ENCODE measurements at regions not wholly inside any gene's neighbourhood (a gene's known extent, or its start where the extent isn't known, plus 50 kb on each side); places are given as distances from the start of the nearest gene placed in this dataset.

DNA sequence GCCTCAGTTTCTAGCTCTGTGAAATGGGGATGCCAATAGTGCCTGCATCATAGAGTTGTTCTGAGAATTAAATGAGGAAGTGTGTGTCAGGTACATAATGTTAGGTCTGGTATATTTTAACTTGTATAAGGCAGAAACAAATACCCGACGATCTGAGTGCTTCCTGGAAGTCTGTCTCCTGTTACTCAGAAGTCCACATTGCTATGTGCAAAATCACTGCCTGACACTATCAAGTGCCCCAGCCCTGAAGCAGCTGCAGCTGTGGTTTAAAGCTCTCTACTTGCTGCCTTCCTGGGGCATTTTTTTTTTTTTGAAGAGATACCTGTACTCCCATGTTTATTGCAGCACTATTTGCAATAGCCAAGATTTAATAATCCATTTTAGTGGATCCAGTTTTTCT, 125.3 kb downstream of the SLC4A3 start:
- no peaks in the 10 kb centered on the region for H3K4me1 ChIP-seq (replicated peaks in 1 of 2)
- WGBS, 10 experiments = 0 to 100% (median 94%) methylated on average over 1 to 2 of the region's 2 CpGs; no CpG with 5 or more reads in 4 of the 10 experiments
- no peak overlapping the region for H3K4me3 ChIP-seq
- in situ Hi-C loops (cut with MboI; ENCODE audit: low pct_unique_long_range_greater_than_20kb in 2 of 9, low sequenced_read_pairs in 9 of 9, unreplicated experiment in 9 of 9) = no loop called here
- no peak overlapping the region for H3K27ac ChIP-seq
- ATAC-seq (replicated peaks in 6 of 8) = peak in 2 of 8 experiments; percentile 60 to 82

- 0 to 90% (median 51%) methylated on average over 2 to 3 of the region's 3 CpGs; no CpG with 5 or more reads in 4 of the 10 experiments for WGBS, 10 experiments
- in situ Hi-C loops (cut with MboI; ENCODE audit: low pct_unique_long_range_greater_than_20kb in 2 of 9, low sequenced_read_pairs in 9 of 9, unreplicated experiment in 9 of 9) = no loop called here
- no peaks in the 10 kb centered on the region for H3K4me1 ChIP-seq (replicated peaks in 1 of 2)
- no peak overlapping the region for H3K4me3 ChIP-seq
- no peak for ATAC-seq (replicated peaks in 6 of 8)
- H3K27ac ChIP-seq = no peak overlapping the region
These were observed 131.7 kb downstream of the SLC4A3 start for GRCh38 chr2:219758907-219759680.

DNA sequence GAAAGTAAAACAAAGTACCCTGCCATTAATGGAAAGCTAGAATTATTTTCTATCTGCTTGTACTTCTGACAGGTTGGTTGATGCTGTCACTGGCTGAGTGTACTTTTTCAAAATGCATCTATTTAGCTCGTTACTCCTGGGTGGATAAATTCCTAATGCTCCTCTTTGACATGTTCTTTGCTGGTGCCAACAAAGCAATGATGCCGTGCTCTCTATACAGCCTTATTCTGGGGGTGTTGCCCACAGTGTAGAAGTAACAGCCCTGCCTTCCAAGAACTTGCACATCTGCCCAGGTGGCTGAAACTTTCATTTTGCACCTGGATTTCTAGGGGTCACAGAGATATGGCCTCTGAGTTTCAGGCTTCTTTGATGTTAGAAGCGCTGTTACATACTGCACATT, 132.4 kb downstream of the SLC4A3 start:
- in situ Hi-C loops (cut with MboI; ENCODE audit: low pct_unique_long_range_greater_than_20kb in 2 of 9, low sequenced_read_pairs in 9 of 9, unreplicated experiment in 9 of 9) = no loop called here
- no peak overlapping the region for H3K4me3 ChIP-seq
- no peak overlapping the region for H3K27ac ChIP-seq
- no peak for ATAC-seq (replicated peaks in 6 of 8)
- no peaks in the 10 kb centered on the region for H3K4me1 ChIP-seq (replicated peaks in 1 of 2)
- 0 to 92% (median 20%) methylated on average over 1 to 3 of the region's 3 CpGs; no CpG with 5 or more reads in 1 of the 10 experiments for WGBS, 10 experiments

GRCh38 chr2:219765231-219765911, 137.9 kb downstream of the SLC4A3 start:
- H3K27ac ChIP-seq = no peak overlapping the region
- 16 to 100% (median 74%) methylated on average over 1 to 5 of the region's 5 CpGs; no CpG with 5 or more reads in 1 of the 10 experiments for WGBS, 10 experiments
- H3K4me3 ChIP-seq = no peak overlapping the region
- in situ Hi-C loops (cut with MboI; ENCODE audit: low pct_unique_long_range_greater_than_20kb in 2 of 9, low sequenced_read_pairs in 9 of 9, unreplicated experiment in 9 of 9) = no loop called here
- H3K4me1 ChIP-seq (replicated peaks in 1 of 2) = peaks cover 5 to 7% of the 10 kb centered on the region in 2 donors
- no peak for ATAC-seq (replicated peaks in 6 of 8)

GRCh38 chr2:219766658-219767057, 139.2 kb downstream of the SLC4A3 start:
- 50 to 100% (median 92%) methylated on average over 1 to 4 of the region's 5 CpGs; no CpG with 5 or more reads in 3 of the 10 experiments for WGBS, 10 experiments
- Histone ChIP-seq H3K4me3 (no peak overlapping the region), H3K4me1 (replicated peaks in 1 of 2) (peaks cover 5 to 7% of the 10 kb centered on the region in 2 donors), H3K27ac (no peak overlapping the region)
- in situ Hi-C loops (cut with MboI; ENCODE audit: low pct_unique_long_range_greater_than_20kb in 2 of 9, low sequenced_read_pairs in 9 of 9, unreplicated experiment in 9 of 9) = no loop called here
- ATAC-seq (replicated peaks in 6 of 8) = no peak

- in situ Hi-C loops (cut with MboI; ENCODE audit: low pct_unique_long_range_greater_than_20kb in 2 of 9, low sequenced_read_pairs in 9 of 9, unreplicated experiment in 9 of 9) = no loop called here
- peak overlapping the region; percentile 1 to 37 for H3K27ac ChIP-seq
- WGBS, 10 experiments = 0 to 80% (median 48%) methylated on average over 1 to 16 of the region's 16 CpGs; no CpG with 5 or more reads in 2 of the 10 experiments
- no peak overlapping the region for H3K4me3 ChIP-seq
- ATAC-seq (replicated peaks in 6 of 8) = peak; percentile 76 to 99 (median 98)
- peaks cover 21% of the 10 kb centered on the region in 2 donors for H3K4me1 ChIP-seq (replicated peaks in 1 of 2)
These were observed 141.9 kb downstream of the SLC4A3 start for GRCh38 chr2:219769090-219769910.

DNA sequence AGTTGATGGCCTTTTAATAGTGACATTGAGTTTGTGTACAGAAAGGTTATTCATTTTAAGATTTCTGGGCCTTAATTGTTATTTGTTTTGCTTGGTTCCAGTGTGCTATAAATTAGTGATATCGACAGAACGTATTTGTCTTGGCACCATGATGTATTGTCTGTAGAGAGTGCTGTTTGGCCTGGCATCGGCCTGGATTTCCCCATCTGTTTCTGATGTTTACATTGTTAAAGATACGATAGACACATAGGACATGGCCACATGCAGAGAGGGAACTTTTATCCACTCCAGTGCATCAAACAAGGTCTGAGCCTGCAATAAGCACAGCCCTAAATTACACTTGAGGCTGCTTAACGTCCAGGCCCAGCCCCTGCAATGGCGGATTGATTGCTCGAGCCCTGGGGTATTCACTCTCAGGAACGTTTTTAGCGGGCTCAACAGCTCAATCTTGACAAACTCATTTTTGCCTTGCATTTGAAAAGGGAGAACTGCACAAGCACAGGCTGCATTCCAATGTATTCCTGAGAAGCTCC, 144.7 kb downstream of the SLC4A3 start:
- in situ Hi-C loops (cut with MboI; ENCODE audit: low pct_unique_long_range_greater_than_20kb in 2 of 9, low sequenced_read_pairs in 9 of 9, unreplicated experiment in 9 of 9) = no loop called here
- WGBS, 10 experiments = 11 to 75% (median 52%) methylated on average over 2 to 9 of the region's 9 CpGs; no CpG with 5 or more reads in 2 of the 10 experiments
- Histone ChIP-seq H3K4me3 (no peak overlapping the region), H3K27ac (peak overlapping the region in 1 of 2 donors; percentile 54), H3K4me1 (replicated peaks in 1 of 2) (peaks cover 21% of the 10 kb centered on the region in 2 donors)
- peak in 3 of 8 experiments; percentile 5 to 10 (median 9) for ATAC-seq (replicated peaks in 6 of 8)

DNA sequence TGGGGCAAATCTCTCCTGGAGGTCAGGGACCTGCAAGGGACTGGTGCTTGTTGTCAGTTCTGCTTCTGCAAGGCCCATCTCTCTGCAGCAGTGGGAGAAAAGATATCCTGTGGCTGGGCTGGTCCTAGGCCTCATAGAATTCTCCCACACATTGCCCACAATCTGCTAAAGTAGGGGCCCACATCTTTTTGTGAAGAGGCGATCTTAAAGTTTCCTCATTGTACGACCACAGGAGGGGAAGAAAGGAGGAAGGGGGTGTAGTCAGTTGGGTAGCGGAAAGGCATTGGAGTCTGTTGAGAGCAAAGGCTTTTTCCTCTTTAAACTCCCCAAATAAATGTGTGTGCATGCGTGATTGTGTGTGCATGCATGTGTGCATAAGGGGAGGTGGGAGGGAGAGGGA, 145.3 kb downstream of the SLC4A3 start:
- no peak overlapping the region for H3K4me3 ChIP-seq
- no peak for ATAC-seq (replicated peaks in 6 of 8)

DNA sequence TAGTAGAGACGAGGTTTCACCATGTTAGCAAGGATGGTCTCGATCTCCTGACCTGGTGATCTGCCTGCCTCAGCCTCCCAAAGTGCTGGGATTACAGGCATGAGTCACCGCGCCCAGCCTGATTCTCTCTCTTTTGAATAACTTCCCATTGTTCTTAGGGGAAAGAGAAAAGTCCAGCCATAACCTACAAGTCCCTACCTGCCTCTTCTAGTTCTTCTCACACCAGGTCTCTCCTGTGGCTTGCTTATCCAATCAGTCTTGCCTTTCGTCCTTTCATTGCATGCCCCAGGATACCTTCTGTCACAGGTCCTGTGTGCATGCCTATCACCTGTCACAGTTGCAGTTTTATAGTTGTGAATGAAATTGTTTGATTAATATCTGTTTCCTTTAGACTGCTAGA, 148.1 kb downstream of the SLC4A3 start:
- 23 to 100% (median 90%) methylated on average over 2 to 5 of the region's 5 CpGs; no CpG with 5 or more reads in 2 of the 10 experiments for WGBS, 10 experiments

More for the DNA sequence above, 145.3 kb downstream of the SLC4A3 start:
- in situ Hi-C loops (cut with MboI; ENCODE audit: low pct_unique_long_range_greater_than_20kb in 2 of 9, low sequenced_read_pairs in 9 of 9, unreplicated experiment in 9 of 9) = no loop called here
- Histone ChIP-seq H3K4me1 (replicated peaks in 1 of 2) (peaks cover 21% of the 10 kb centered on the region in 2 donors), H3K27ac (peak overlapping the region in 1 of 2 donors; percentile 54)
- 7 to 100% (median 93%) methylated on average over 1 to 3 of the region's 4 CpGs; no CpG with 5 or more reads in 3 of the 10 experiments for WGBS, 10 experiments

DNA sequence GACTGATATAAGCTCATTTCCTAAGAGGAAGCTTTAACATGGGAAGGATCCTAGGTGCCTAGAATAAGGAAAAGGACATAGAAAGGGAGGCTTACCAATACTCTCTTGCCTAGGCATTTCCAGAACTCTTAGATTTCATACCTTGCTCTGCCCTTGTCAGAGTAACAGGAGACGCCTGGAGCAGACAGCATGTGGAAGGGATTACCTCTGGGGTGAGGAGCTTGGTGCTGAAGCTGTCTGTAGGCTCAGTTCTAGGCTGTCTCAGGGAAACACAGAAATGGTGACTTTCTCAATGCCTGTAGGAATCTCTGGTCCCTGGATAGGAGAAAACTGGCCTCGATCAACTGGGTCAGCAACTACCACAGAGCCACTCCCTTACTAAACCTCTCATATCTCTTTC, 150.0 kb downstream of the SLC4A3 start:
- ATAC-seq (replicated peaks in 6 of 8) = peak in 1 of 8 experiments; percentile 67
- H3K27ac ChIP-seq = no peak overlapping the region
- H3K4me1 ChIP-seq (replicated peaks in 1 of 2) = peaks cover 9 to 10% of the 10 kb centered on the region in 2 donors
- 50 to 100% (median 70%) methylated on average over 1 to 2 of the region's 2 CpGs; no CpG with 5 or more reads in 3 of the 10 experiments for WGBS, 10 experiments
- H3K4me3 ChIP-seq = no peak overlapping the region
- in situ Hi-C loops (cut with MboI; ENCODE audit: low pct_unique_long_range_greater_than_20kb in 2 of 9, low sequenced_read_pairs in 9 of 9, unreplicated experiment in 9 of 9) = no loop called here

More for the DNA sequence above, 148.1 kb downstream of the SLC4A3 start:
- H3K4me3 ChIP-seq = no peak overlapping the region
- peaks cover 14 to 16% of the 10 kb centered on the region in 2 donors for H3K4me1 ChIP-seq (replicated peaks in 1 of 2)
- ATAC-seq (replicated peaks in 6 of 8) = no peak
- in situ Hi-C loops (cut with MboI; ENCODE audit: low pct_unique_long_range_greater_than_20kb in 2 of 9, low sequenced_read_pairs in 9 of 9, unreplicated experiment in 9 of 9) = no loop called here
- no peak overlapping the region for H3K27ac ChIP-seq

DNA sequence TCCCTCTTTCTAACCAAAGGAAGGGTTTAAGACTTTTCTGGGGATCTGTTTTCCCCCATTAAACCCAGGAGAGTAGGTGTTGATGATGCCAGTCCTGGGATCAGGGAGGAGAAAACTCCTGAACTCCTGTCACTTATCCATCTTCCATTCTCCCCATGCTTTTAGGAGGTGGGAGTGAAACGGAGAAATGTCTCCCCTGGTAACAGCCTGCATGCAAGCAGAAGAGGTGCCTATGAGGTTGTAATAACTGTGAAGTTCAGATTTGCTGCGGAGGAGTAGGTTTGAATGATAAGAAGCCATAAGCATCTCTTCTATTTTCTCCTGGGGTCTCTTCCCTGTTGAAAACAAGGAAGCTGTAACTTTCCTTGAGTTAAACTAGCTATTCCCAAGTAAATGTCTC, 150.8 kb downstream of the SLC4A3 start:
- no peak for ATAC-seq (replicated peaks in 6 of 8)
- H3K4me3 ChIP-seq = no peak overlapping the region
- 20 to 100% (median 78%) methylated on average over 1 to 2 of the region's 2 CpGs for whole genome bisulfite sequencing, 10 experiments

DNA sequence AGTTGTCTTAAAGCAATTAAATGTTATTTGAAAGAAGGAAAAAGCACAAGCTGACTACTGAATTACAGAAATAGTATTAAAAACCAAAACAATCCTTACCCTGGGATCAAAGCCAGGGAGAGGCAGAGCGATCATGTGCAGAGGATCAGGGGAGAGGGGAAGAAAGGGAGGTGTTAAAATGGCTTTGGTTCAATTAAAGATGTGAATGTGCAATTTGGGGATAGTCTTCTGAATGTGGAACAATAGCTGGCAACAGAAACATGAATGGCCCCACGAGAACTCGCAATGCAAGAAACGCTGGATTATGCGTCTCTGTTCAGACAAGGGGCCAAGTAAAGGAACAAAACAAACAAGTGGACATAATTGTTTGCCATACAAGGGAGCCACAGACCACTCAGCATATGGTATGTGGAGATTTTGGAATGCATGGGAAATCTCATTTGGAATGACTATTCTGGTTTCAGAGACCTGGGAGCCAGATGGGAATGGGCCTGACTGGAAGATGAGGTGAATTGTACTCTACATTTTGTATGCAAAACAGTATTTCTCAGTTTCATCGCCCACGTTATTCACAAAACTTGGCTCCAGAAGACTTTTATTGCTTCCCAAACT, 155.4 kb downstream of the SLC4A3 start:
- Histone ChIP-seq H3K27ac (no peak overlapping the region), H3K4me3 (no peak overlapping the region), H3K4me1 (replicated peaks in 1 of 2) (no peaks in the 10 kb centered on the region)
- in situ Hi-C loops (cut with MboI; ENCODE audit: low pct_unique_long_range_greater_than_20kb in 2 of 9, low sequenced_read_pairs in 9 of 9, unreplicated experiment in 9 of 9) = no loop called here
- WGBS, 10 experiments = 0 to 100% (median 58%) methylated on average over 1 to 7 of the region's 7 CpGs
- ATAC-seq (replicated peaks in 6 of 8) = peak in 4 of 8 experiments; percentile 21 to 90 (median 58)

More for the DNA sequence above, 150.8 kb downstream of the SLC4A3 start:
- in situ Hi-C loops (cut with MboI; ENCODE audit: low pct_unique_long_range_greater_than_20kb in 2 of 9, low sequenced_read_pairs in 9 of 9, unreplicated experiment in 9 of 9) = no loop called here
- peaks cover 1 to 2% of the 10 kb centered on the region in 2 donors for H3K4me1 ChIP-seq (replicated peaks in 1 of 2)
- H3K27ac ChIP-seq = no peak overlapping the region

Measured in motor neuron (in vitro differentiated cells).